ENCODE measurements at regions not wholly inside any gene's neighbourhood (a gene's known extent, or its start where the extent isn't known, plus 50 kb on each side); places are given as distances from the start of the nearest gene placed in this dataset.
A peak's percentile ranks its signal among the peaks of the same experiment; 100 is the strongest.

DNA sequence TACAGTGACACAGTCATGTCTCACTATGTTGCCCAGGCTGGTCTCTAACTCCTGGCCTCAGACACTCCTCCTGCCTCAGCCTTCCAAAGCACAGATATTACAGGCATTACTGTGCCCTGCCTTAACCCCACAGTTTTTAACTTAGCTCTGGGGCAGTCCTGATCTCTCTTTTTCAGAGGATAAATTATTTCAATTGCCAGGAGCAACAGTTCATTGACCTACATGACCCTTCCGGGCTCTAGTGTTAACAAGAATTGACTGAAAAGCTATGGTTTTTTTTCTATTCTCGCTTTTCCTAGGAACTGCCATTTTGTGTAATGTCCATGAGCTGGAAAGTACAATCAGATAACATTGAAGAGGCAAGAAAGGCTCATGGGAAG lies 92.8 kb downstream of the HNRNPLL start:
- Mint-ChIP-seq H3K9me3 (peaks cover 12% of the 10 kb centered on the region), H3K27ac (no peak overlapping the region), H3K27me3 (no peaks in the 10 kb centered on the region), H3K4me3 (no peak overlapping the region), H3K36me3 (ENCODE audit: low read depth) (no peaks in the 10 kb centered on the region), H3K4me1 (ENCODE audit: low read depth) (peaks cover 13% of the 10 kb centered on the region)
- intact Hi-C loops (cut with micrococcal nuclease) = no loop called here

DNA sequence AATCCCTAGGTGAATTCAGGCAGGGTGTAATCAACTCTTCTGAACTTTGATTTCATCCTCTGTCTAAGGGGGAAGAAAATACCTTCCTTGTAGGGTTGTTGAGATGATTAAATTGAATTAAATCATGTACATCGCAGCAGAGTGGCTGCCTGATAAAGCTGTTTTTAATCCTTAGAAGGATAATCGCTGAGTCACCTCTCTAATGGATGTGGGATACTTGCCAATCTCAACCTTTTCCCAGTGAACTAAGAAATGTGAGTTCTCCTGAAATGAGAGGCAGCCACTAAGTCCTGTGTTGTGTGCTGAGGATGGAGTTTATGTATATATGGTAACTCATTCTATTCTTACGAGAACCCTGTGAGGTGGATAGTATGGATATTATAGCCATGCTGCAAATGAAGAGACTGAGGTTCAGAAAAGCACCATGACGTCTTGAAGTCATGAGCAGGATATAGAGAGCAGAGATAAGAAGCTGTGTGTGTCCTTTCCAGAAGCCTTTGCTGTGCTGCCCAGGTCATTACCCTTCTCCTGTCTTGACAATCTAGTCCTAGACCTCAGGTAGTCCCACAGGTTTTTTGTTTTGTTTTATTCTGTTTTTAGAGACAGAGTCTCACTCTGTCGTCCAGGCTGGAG lies 93.3 kb downstream of the HNRNPLL start:
- H3K27ac Mint-ChIP-seq = no peak overlapping the region
- no peaks in the 10 kb centered on the region for H3K36me3 Mint-ChIP-seq (ENCODE audit: low read depth)
- H3K27me3 Mint-ChIP-seq = no peaks in the 10 kb centered on the region
- peaks cover 12% of the 10 kb centered on the region for H3K9me3 Mint-ChIP-seq
- H3K4me1 Mint-ChIP-seq (ENCODE audit: low read depth) = peaks cover 16% of the 10 kb centered on the region
- intact Hi-C loops (cut with micrococcal nuclease) = no loop called here
- H3K4me3 Mint-ChIP-seq = no peak overlapping the region

DNA sequence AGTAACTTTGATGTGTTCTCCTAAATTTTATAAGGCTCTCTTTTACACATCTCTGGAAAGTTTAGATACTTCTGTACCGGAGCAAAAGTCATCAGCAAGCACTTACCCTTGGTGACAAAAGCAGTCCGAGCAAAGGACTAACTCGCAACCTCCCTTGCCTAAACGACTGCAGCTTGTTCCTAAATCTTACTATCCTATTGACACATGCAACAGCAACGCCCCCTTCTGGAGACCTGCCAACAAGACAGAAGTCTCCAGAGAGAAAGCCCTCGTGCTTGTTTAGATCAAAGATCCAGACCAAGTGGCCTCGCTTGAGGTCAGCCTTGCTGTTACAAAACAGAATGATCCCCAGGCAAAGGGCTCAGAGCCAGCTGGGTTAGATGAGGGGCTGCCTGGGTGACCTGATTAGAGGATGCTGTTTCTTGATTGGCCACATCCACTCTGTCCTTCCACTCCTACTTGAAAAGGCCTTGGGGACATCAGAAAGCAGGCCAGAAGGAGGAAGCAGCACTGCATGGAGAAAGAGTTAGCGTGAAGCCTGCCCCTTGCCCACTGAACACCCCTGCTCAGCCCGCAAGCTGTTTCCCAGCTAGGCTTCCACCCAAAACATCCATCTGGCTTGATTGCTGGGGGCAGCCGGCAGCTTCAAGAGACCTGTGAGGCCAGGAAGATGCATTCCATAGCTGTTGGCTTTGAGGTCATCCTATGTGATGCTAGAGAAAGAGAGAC lies 94.3 kb downstream of the HNRNPLL start:
- peak overlapping the region; percentile 32 for H3K27ac Mint-ChIP-seq
- H3K4me3 Mint-ChIP-seq = no peak overlapping the region
- intact Hi-C loops (cut with micrococcal nuclease) = loop anchor here (1.0 kb wide), 1 partner anchor 193 kb away; no protein-coding TSS in a partner anchor
- peaks cover 22% of the 10 kb centered on the region for H3K4me1 Mint-ChIP-seq (ENCODE audit: low read depth)
- peaks cover 12% of the 10 kb centered on the region for H3K9me3 Mint-ChIP-seq
- no peaks in the 10 kb centered on the region for H3K36me3 Mint-ChIP-seq (ENCODE audit: low read depth)
- H3K27me3 Mint-ChIP-seq = peaks cover under 1% of the 10 kb centered on the region

DNA sequence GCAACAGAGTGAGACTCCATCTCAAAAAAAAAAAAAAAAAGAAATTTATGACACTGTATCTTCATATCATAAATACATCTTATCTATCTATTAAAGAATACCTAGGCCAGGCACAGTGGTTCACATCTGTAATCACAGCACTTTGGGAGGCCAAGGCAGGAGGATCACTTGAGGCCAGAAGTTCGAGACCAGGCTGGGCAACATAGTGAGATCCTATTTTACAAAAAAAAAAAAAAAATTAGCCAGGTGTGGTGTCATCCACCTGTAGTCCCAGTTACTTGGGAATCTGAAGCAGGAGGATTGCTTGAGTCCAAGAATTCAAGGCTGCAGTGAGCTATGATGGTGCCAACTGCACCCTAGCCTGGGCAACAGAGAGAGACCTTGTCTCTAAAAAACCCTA lies 95.0 kb downstream of the HNRNPLL start:
- intact Hi-C loops (cut with micrococcal nuclease) = loop anchor here (1.0 kb wide), 1 partner anchor 192 kb away; no protein-coding TSS in a partner anchor
- Mint-ChIP-seq H3K9me3 (peaks cover 14% of the 10 kb centered on the region), H3K36me3 (ENCODE audit: low read depth) (no peaks in the 10 kb centered on the region)

DNA sequence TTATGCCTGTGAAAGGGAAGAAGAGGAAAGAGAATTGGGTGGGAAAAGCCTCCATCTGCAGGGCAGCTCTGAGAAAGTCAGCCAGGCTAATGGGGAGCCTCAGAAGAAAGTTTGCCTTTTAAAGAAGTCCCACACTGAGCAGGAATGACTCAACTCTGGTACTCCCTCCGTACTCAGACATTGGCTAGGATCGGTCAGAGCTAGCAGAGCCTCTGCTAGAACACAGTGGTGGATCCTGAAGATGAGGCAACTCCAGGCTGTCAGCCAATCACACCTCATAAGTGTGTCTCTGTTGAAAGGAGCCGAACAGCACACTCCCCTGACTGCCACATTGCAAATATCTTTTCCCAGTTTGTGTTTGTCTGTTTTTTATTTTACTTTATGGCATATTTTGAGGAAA lies 96.9 kb downstream of the HNRNPLL start:
- H3K9me3 Mint-ChIP-seq = peaks cover 28% of the 10 kb centered on the region
- no peaks in the 10 kb centered on the region for H3K36me3 Mint-ChIP-seq (ENCODE audit: low read depth)
- intact Hi-C loops (cut with micrococcal nuclease) = no loop called here
- H3K27ac Mint-ChIP-seq = peak overlapping the region; percentile 1
- H3K4me3 Mint-ChIP-seq = no peak overlapping the region
- peaks cover 9% of the 10 kb centered on the region for H3K27me3 Mint-ChIP-seq
- H3K4me1 Mint-ChIP-seq (ENCODE audit: low read depth) = peaks cover 22% of the 10 kb centered on the region

More for the DNA sequence above, 95.0 kb downstream of the HNRNPLL start:
- Mint-ChIP-seq H3K4me1 (ENCODE audit: low read depth) (peaks cover 22% of the 10 kb centered on the region), H3K27me3 (peaks cover 4% of the 10 kb centered on the region), H3K27ac (no peak overlapping the region), H3K4me3 (no peak overlapping the region)

DNA sequence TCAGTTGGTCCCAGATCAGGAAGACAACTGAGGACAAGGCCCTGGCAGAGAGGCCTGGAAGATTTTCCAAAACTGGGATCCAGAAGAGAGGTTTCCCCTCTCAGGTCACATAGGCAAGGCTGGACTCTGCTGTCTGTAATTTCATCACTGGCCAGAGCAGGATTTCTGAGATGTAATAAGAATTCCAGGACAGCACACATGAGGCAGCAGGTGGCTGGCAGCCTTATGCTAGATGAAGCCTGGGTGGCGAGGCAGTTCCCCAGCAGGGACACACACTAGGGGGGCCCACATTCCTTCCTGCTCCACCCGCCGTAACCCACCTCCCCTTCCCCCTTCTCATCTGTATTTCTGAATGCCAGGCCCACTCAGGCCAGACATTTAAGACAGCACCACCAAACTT lies 98.6 kb downstream of the HNRNPLL start:
- Mint-ChIP-seq H3K27me3 (peaks cover 12% of the 10 kb centered on the region), H3K9me3 (peaks cover 28% of the 10 kb centered on the region), H3K4me1 (ENCODE audit: low read depth) (peaks cover 22% of the 10 kb centered on the region), H3K36me3 (ENCODE audit: low read depth) (no peaks in the 10 kb centered on the region), H3K27ac (peak overlapping the region; percentile 61), H3K4me3 (no peak overlapping the region)
- intact Hi-C loops (cut with micrococcal nuclease) = no loop called here

DNA sequence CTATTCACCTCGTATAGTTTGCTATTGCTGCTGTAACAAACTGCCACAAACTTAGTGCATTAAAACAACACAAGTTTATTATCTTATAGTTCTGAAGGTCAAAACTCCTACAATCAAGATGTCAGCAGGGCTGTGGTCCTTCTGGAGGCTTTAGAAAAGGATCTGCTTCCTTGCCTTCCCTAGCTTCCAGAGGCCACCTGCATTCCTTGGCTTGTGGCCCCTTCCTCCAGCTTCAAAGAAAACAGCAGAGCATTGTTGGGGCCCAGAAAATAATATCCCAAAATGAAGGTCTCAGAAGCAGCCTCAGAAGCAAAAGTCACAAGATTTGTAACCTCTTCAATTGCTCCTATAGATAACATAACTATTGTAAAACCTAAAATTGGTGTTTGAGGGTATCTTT lies 100.6 kb downstream of the HNRNPLL start:
- Mint-ChIP-seq H3K9me3 (peaks cover 28% of the 10 kb centered on the region), H3K36me3 (ENCODE audit: low read depth) (no peaks in the 10 kb centered on the region), H3K27ac (no peak overlapping the region), H3K4me1 (ENCODE audit: low read depth) (peaks cover 15% of the 10 kb centered on the region), H3K4me3 (no peak overlapping the region), H3K27me3 (peaks cover 12% of the 10 kb centered on the region)
- intact Hi-C loops (cut with micrococcal nuclease) = no loop called here

DNA sequence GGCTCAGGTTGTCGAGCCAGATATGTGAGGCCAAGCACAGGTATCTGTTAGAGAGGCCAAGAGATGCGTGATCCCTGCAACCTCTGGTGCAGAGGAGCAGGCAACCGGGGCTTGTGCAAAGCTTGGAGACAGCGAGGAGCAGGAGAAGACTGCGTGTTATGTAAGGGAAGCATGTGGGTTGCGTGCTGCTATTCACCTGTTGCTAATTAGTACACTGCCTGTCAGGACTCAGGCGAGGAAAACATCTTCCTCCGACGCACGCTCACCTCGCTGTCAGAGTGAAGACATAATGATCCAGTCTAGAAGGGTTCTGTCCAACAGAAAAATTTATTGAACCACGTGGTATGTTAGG lies 102.5 kb downstream of the HNRNPLL start:
- peaks cover 12% of the 10 kb centered on the region for H3K27me3 Mint-ChIP-seq
- peaks cover 16% of the 10 kb centered on the region for H3K9me3 Mint-ChIP-seq
- H3K4me1 Mint-ChIP-seq (ENCODE audit: low read depth) = peaks cover 10% of the 10 kb centered on the region
- no peak overlapping the region for H3K4me3 Mint-ChIP-seq
- no peaks in the 10 kb centered on the region for H3K36me3 Mint-ChIP-seq (ENCODE audit: low read depth)
- no peak overlapping the region for H3K27ac Mint-ChIP-seq
- intact Hi-C loops (cut with micrococcal nuclease) = no loop called here

DNA sequence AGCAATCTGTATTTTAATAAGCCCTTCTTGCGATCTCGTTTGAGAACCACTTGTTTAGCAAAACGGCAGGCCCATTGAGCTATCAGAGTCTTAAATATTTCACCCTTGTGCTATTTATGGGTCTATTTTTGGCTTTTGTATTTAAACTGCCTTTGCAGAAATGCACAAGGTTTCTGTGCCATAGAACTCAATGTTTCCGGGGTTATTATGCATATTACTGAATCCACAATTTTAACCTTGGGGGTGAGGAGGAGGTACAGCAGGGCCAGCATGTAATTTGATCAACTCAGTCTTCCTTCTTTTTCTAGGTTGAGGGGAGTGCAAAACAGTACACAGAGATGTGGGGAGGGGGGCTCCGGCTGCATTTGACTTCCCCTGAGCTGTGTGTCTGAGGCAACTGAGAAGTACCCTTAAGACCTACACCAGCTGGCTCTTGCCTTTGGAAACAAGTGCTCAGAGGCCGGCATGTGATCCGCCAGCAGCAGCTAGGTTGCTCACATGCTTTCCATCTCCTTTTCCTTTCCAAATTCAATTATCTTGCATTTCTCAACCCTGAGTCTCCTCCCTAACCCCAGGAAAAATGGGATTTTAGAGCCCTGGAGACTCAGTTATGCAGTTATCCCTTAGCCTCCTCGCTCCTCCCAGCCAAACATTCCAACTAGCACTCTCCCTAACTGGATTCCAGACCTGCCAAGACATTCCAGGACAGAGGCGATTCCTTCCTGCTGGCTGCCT lies 103.0 kb downstream of the HNRNPLL start:
- H3K4me1 Mint-ChIP-seq (ENCODE audit: low read depth) = peaks cover 8% of the 10 kb centered on the region
- H3K9me3 Mint-ChIP-seq = peaks cover 16% of the 10 kb centered on the region
- peaks cover 12% of the 10 kb centered on the region for H3K27me3 Mint-ChIP-seq
- no peak overlapping the region for H3K27ac Mint-ChIP-seq
- no peaks in the 10 kb centered on the region for H3K36me3 Mint-ChIP-seq (ENCODE audit: low read depth)
- no peak overlapping the region for H3K4me3 Mint-ChIP-seq
- intact Hi-C loops (cut with micrococcal nuclease) = no loop called here

DNA sequence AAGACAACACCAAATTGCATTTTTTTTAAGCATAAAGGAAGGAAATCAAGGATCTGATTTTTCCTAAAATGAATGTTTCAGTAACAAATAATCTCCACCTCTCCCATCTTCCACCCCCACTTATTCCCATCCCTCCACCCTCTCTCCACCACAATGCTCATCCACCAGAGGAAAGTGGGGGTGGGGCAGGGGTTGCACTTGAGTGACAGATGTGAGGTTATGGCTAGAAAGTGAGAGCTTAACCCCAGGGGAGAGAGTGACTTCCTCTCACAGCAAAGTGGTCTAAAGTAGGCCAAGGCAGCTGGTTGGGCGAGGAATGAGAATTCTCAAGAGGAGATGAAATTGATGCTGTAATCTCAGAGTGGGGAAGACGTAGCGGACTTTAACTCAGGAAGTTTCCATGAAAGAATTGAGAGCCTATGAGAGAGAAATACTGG lies 104.7 kb downstream of the HNRNPLL start:
- Mint-ChIP-seq H3K4me3 (no peak overlapping the region), H3K36me3 (ENCODE audit: low read depth) (no peaks in the 10 kb centered on the region)
- intact Hi-C loops (cut with micrococcal nuclease) = no loop called here

DNA sequence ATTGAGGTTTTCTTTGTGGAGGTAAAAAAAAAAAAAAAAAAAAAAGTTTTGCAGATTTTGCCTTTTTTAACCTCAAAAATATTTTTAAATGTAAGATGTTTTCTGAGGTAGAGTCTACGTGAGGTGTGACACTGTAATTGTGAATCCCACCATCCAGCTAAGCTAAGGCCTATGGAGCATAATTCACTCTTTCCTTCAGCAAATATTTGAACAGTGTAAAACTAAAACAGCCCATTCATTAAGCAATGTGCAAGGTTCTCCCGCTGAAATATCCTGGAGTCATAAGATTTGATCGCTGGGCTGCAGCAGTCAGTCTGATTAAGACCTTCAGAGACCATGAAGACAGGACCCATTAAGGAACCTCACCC lies 105.1 kb downstream of the HNRNPLL start:
- Mint-ChIP-seq H3K27me3 (peaks cover 12% of the 10 kb centered on the region), H3K9me3 (peaks cover 13% of the 10 kb centered on the region), H3K4me3 (no peak overlapping the region), H3K4me1 (ENCODE audit: low read depth) (no peaks in the 10 kb centered on the region), H3K36me3 (ENCODE audit: low read depth) (no peaks in the 10 kb centered on the region), H3K27ac (no peak overlapping the region)
- intact Hi-C loops (cut with micrococcal nuclease) = no loop called here

More for the DNA sequence above, 104.7 kb downstream of the HNRNPLL start:
- Mint-ChIP-seq H3K27me3 (peaks cover 12% of the 10 kb centered on the region), H3K9me3 (peaks cover 16% of the 10 kb centered on the region), H3K4me1 (ENCODE audit: low read depth) (no peaks in the 10 kb centered on the region), H3K27ac (no peak overlapping the region)

DNA sequence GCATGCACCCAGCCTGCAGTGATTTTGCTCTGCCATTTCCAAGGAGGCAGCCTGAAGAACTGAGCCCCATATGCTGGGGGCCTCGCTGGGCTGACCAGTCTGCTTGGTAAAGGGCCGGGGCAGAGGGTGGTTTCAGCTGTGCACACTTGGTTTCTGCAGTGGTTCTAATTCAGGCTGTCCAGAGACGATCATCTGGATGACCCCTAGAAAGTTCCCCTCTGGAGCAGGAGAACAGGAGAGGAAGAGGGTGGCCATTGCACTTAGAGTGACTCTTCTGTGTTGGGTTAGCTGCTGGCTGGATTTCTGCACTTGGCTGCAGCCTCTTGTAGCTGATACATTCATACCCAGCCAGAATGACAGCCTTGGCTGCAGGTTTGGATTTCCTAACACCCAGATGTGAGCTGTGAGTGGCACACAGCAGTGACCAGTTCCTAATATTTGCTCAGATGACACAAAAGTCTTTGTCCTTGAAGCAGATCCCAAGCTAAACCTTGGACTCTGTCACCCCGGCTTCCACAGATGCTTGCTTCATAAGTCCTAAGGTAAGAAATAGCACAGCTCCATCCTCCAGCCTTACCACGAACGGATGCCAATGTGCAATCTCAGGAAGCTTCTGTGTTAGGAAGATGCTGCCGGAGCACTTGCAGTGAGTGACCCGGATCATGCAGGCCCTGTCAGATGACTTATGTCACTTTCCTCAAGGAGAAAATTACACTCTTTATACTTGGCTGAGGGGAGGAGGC lies 105.6 kb downstream of the HNRNPLL start:
- Mint-ChIP-seq H3K4me1 (ENCODE audit: low read depth) (peaks cover 2% of the 10 kb centered on the region), H3K4me3 (no peak overlapping the region), H3K27me3 (peaks cover 12% of the 10 kb centered on the region), H3K9me3 (peaks cover 8% of the 10 kb centered on the region), H3K36me3 (ENCODE audit: low read depth) (no peaks in the 10 kb centered on the region), H3K27ac (no peak overlapping the region)
- intact Hi-C loops (cut with micrococcal nuclease) = no loop called here

DNA sequence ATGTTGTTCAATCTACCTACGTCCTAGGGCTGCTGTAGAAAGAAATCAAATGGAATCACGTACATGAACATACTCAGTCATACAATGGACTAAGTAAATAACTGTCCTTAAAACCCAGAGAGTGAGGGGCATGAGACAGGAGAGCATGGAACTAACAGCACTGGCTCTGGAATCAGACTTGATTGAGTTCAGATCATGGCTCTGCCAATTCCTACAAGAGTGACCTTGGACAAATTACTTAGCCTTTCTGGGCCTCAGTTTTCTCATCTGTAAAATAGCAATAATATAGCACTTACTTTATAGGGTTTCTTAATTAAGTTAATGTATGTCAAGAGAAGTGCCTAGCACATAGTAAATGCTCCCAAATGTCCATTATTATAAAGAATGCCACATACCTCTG lies 106.8 kb downstream of the HNRNPLL start:
- Mint-ChIP-seq H3K27ac (no peak overlapping the region), H3K36me3 (ENCODE audit: low read depth) (no peaks in the 10 kb centered on the region), H3K27me3 (peaks cover 6% of the 10 kb centered on the region), H3K9me3 (no peaks in the 10 kb centered on the region), H3K4me1 (ENCODE audit: low read depth) (peaks cover 6% of the 10 kb centered on the region), H3K4me3 (no peak overlapping the region)
- intact Hi-C loops (cut with micrococcal nuclease) = no loop called here

DNA sequence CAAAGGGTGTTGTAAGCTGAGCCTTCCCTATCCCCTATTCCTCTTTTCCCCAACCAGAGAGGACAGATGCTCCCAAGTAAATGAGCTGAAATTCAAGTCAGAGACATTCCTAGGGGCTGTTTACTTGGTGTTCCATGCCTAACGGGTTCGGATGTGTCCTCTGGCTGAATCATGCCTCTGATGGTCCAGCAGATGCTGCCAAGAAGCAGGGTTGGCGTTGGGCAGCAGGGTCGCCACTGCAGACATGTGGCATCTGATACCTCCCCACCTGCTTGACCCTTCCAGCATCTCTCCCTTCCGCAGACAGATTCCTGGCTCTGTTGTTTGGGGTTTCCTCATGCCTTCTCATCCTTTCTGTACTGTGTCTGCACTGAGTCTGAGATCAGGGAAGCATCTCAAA lies 108.3 kb downstream of the HNRNPLL start:
- intact Hi-C loops (cut with micrococcal nuclease) = no loop called here
- no peaks in the 10 kb centered on the region for H3K9me3 Mint-ChIP-seq
- H3K4me3 Mint-ChIP-seq = no peak overlapping the region
- H3K27me3 Mint-ChIP-seq = peaks cover 4% of the 10 kb centered on the region
- H3K4me1 Mint-ChIP-seq (ENCODE audit: low read depth) = peaks cover 6% of the 10 kb centered on the region
- H3K36me3 Mint-ChIP-seq (ENCODE audit: low read depth) = no peaks in the 10 kb centered on the region
- H3K27ac Mint-ChIP-seq = no peak overlapping the region
